Colonic mucosa (tissue), 4 donors: ENCODE measurements at regions not wholly inside any gene's neighbourhood (a gene's known extent, or its start where the extent isn't known, plus 50 kb on each side); places are given as distances from the start of the nearest gene placed in this dataset.

Source experiments
- DNase-seq: peaks from one replicate; pipeline ENCODE4 v3.0.0-alpha.2; 2020
- H3K27ac ChIP-seq: fragments of 200-600 bp; one replicate; pipeline ENCODE4 v1.8.0; 2021
- H3K27me3 ChIP-seq: fragments of 200-600 bp; one replicate; pipeline ENCODE4 v1.8.0; 2021
- H3K36me3 ChIP-seq: fragments of 200-600 bp; one replicate; pipeline ENCODE4 v1.8.0; 2021
- H3K4me1 ChIP-seq: fragments of 200-600 bp; one replicate; pipeline ENCODE4 v1.8.0; 2021; ENCODE audit warnings: mild to moderate bottlenecking
- H3K4me3 ChIP-seq: fragments of 200-600 bp; one replicate; pipeline ENCODE4 v1.8.0; 2021
- H3K9ac ChIP-seq, 2 donors: one replicate each; pipeline ENCODE4 v1.7.0; 2013; ENCODE audit warnings: control low read depth in 2 of 2, low read depth in 2 of 2, low read length in 2 of 2
- H3K9me3 ChIP-seq: fragments of 200-600 bp; one replicate; pipeline ENCODE4 v1.8.0; 2021
- CTCF ChIP-seq: fragments of 200-600 bp; IDR thresholded peaks from one replicate; pipeline ENCODE4 v1.8.0; 2022; ENCODE audit warnings: antibody characterized with exemption, mild to moderate bottlenecking
- intact Hi-C: fragments of 100-400 bp; cut with DNase I; formaldehyde crosslinking; loops from one replicate; pipeline ENCODE4 v1.14.1; 2022
- donor health status: healthy.
- donor health status: DM: no; HTN: no; CAD: no.
- donor health status: DM: no; HTN: no; CAD: no.

GRCh38 chr9:12394105-12394504 is 299.1 kb upstream of the TYRP1 start:
- Histone ChIP-seq H3K9me3 (no peaks in the 10 kb centered on the region), H3K4me1 (no peaks in the 10 kb centered on the region), H3K9ac (no peak overlapping the region), H3K36me3 (no peaks in the 10 kb centered on the region), H3K27ac (no peak overlapping the region), H3K27me3 (no peaks in the 10 kb centered on the region), H3K4me3 (no peak overlapping the region)
- TF ChIP-seq CTCF = no peak
- intact Hi-C loops = no loop called here
- DNase-seq = no peak

- no peak overlapping the region for H3K9ac ChIP-seq
- intact Hi-C loops = no loop called here
Observed at GRCh38 chr9:12403721-12404120, 289.5 kb upstream of the TYRP1 start.

GRCh38 chr9:12413986-12414385 is 279.2 kb upstream of the TYRP1 start:
- no peak overlapping the region for H3K4me3 ChIP-seq
- H3K36me3 ChIP-seq = no peaks in the 10 kb centered on the region
- no peaks in the 10 kb centered on the region for H3K9me3 ChIP-seq
- no peak overlapping the region for H3K9ac ChIP-seq
- no peaks in the 10 kb centered on the region for H3K27me3 ChIP-seq
- no peak for TF ChIP-seq CTCF
- intact Hi-C loops = no loop called here
- H3K27ac ChIP-seq = no peak overlapping the region
- no peak for DNase-seq
- no peaks in the 10 kb centered on the region for H3K4me1 ChIP-seq

More at GRCh38 chr9:12403721-12404120, 289.5 kb upstream of the TYRP1 start:
- no peak for TF ChIP-seq CTCF
- DNase-seq = no peak
- no peak overlapping the region for H3K4me3 ChIP-seq
- no peaks in the 10 kb centered on the region for H3K36me3 ChIP-seq
- H3K27me3 ChIP-seq = no peaks in the 10 kb centered on the region
- H3K27ac ChIP-seq = no peak overlapping the region
- H3K9me3 ChIP-seq = no peaks in the 10 kb centered on the region
- no peaks in the 10 kb centered on the region for H3K4me1 ChIP-seq

- DNase-seq = no peak
- Histone ChIP-seq H3K4me1 (no peaks in the 10 kb centered on the region), H3K36me3 (no peaks in the 10 kb centered on the region), H3K4me3 (no peak overlapping the region), H3K9ac (no peak overlapping the region), H3K27me3 (no peaks in the 10 kb centered on the region), H3K9me3 (no peaks in the 10 kb centered on the region), H3K27ac (no peak overlapping the region)
- TF ChIP-seq CTCF = no peak
- intact Hi-C loops = no loop called here
Observed at GRCh38 chr9:12414514-12414913, 278.7 kb upstream of the TYRP1 start.

GRCh38 chr9:12415361-12415760 is 277.8 kb upstream of the TYRP1 start:
- Histone ChIP-seq H3K9ac (no peak overlapping the region), H3K9me3 (no peaks in the 10 kb centered on the region), H3K4me3 (no peak overlapping the region), H3K27ac (no peak overlapping the region), H3K36me3 (no peaks in the 10 kb centered on the region), H3K27me3 (no peaks in the 10 kb centered on the region), H3K4me1 (no peaks in the 10 kb centered on the region)
- no peak for TF ChIP-seq CTCF
- DNase-seq = no peak
- intact Hi-C loops = no loop called here

GRCh38 chr9:12416716-12417115 is 276.5 kb upstream of the TYRP1 start:
- H3K9me3 ChIP-seq = no peaks in the 10 kb centered on the region
- H3K27me3 ChIP-seq = no peaks in the 10 kb centered on the region
- no peaks in the 10 kb centered on the region for H3K4me1 ChIP-seq
- no peak overlapping the region for H3K9ac ChIP-seq
- TF ChIP-seq CTCF = no peak
- H3K4me3 ChIP-seq = no peak overlapping the region
- no peak for DNase-seq
- H3K27ac ChIP-seq = no peak overlapping the region
- H3K36me3 ChIP-seq = no peaks in the 10 kb centered on the region
- intact Hi-C loops = no loop called here
